NCI-H1105 treated with DMSO at 0.1 percent for 48 hours (cell line): ENCODE measurements at regions not wholly inside any gene's neighbourhood (a gene's known extent, or its start where the extent isn't known, plus 50 kb on each side); places are given as distances from the start of the nearest gene placed in this dataset.

Source experiments
- DNase-seq: peaks from one replicate; lab custom pipeline; 2025; lab: John Stamatoyannopoulos, UW

DNA sequence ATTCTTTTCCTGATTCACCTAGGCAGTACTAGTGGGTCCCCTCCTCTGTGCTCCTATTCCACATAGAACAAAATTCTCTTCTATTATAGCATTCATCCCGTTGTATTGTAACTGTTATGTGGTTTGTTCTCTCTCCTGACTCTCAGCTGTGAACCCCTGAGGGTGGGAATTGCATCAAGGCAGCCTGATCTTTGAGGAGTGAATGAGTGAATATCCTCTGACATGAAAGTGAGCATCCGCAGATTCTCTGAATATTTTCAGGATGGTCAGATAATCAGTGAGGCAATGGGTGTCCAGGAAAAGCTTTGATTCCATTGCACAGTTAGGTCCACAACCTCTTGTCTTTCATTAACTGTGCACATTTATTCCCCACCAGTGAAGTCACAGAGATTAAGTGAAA is 67.6 kb upstream of the SLC22A23 start:
- no peak for DNase-seq

DNA sequence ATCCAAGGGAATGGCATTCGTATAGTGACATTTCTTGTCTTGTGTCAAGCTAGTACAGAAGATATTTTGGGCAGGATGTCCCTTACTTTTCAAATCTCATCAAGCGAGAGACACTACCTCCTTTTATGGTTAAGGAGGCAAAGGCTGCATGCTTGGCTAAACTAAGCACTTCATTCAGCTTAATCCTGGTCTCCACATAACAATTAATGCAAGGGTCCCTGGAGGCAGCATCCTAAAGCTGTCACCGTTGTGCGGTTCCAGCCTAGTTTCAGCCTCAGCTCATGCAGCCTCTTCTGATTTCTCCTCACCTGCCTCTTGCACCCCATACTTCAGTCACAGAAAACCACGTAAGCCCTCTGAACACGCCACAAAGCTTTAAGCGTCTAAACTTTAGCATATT is 67.1 kb upstream of the SLC22A23 start:
- no peak for DNase-seq

DNA sequence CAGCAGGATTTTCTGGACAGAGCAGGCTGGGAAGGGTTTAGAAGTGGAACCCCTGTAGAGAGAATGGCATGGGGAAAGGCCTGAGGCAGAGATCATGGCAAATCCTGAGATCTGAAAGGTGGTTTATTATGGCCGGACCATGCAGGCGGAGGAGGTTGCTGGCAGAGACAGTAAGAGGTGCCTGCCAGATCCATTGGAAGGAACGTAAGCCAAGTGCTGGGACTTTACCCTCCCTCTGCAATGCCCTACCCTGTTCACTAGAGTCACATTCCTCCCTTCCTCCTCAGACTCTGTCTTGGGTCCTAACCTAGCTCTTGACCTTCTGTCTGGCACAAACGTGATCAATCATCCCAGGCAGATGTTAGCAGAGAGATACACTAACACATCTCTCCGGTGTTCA is 66.4 kb upstream of the SLC22A23 start:
- DNase-seq: no peak

DNA sequence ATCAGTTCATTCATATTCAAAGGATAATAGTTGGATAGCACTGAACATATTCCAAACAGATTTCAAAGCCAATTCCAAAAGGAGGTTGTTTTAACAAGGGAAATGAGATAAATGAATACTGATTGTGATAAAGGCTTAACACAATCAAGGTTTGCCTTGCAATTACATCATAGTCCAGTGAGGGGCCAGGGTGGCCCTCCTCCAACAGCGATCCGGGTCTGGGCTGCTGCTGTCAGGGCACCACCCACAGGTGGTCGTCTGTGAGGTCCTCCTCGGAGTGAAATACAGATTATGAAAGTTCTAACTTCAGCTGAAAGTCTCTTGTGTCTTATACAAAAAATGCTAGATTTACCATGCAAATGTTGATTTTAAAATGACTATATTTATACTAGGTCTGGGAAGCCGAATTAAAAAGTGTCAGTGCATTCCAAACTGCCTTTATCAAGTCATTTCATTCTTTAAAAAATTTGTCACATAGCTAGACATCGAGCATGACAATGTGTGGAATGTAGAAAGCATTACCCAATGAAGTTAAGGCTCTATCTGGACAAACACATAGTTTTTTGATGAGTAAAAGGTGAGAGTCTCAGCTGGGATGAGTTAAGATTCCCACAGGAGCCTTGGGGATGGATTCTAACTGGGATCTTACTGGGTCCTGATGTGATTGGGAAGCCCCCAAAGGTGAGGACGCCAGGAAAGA is 65.9 kb upstream of the SLC22A23 start:
- no peak for DNase-seq

DNA sequence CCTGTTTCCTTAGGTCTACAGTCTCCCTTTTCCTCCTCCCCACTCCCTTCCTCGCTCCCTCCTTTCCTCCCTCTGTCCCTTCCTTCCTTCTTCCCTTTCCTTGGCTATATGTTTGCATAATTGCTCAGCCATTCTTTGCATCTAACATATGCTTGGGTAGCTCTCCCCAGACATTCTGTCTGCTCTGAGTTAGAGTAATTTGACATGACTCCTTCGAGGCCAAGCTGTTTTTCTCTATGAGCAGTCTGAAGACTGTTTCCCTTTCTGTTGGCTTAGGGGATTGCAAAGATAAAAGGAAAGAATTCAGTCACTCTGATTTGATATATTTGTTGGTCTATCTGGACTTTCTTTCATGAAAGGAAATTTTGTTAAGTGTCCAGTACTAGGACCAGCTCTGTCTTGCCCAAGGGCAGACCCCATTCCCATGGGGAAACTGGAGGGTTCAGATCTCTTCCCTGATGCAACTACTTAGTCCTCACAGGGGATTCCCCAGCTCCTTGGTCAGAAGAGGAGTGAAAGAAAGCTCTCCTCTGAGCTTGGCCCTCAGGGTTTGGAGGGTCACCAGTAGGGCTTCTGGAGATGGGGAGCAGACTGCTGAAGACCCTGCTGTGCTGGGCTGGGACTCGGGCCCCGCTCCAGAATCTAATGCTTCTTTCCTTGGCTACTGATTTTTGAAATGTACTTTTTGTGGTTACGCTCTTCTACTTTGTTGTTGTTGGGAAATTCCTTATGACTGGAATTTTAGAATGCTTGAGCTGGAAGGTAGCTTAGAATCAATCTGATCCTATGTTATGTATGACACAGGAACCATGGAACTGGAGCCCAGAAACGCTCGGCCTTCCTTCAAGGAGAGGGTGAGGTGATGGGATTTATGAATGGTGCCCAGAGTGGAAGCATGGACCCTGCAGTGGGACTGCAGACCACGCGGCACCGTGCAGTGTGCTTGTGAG is 63.7 kb upstream of the SLC22A23 start:
- no peak for DNase-seq

DNA sequence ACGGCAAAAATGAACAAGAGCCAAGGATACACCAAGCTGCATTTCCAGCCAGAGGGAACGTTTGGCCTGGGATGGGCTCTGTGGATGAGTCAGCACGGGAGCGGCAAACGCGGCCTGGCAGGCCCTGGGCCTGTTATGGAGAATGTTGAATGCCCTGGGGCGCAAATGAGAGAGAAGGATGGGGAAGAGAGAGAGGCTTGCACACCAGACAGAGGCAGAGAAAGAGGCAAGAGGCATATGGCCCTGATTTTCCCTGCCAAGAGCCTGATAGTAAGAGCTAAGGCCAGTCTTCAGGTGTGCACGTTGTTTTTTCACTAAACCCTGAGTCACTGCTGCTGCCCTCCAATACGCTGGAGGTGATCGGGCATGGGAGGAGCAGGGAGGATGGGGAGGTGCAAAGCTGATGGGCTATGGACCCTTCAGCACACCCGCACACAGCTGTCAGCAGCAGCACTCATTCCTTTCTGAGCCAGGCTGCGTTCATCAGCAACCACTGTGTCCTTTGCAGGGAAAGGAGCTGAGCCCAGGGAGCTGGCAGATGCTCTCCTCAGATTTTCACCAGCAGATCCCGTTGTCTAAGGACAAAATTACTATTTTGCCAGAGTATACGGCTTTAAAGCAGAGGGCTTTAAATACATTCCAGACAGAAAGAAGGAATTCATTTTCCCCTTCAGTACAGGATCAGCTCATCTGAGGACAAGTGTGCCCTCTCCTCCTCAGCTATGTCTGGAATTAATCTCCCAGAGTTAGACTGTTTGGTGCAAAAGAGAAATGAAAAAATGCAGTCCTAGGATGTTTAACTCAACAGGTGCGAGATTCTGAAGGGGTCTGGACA is 61.7 kb upstream of the SLC22A23 start:
- peak; percentile 21 for DNase-seq

DNA sequence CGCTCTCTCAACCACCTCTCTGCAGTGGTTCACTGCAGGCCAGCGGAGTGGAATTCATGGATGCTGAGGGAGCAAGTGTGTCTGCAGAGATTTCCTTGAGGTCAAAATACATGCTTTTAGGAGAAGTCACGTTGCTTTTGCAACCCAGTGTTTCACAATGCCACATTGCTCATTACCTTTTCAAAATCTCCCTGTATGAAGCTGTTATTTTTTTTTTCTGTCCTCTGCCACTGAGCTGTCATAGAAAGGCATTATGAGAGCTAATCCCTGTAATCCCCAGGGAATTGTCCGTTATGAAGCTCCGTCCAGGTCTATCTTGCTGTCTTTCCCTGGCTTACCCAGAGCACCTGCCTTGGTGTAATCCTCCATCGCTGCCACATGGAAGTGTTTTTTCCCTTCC is 60.5 kb upstream of the SLC22A23 start:
- no peak for DNase-seq

DNA sequence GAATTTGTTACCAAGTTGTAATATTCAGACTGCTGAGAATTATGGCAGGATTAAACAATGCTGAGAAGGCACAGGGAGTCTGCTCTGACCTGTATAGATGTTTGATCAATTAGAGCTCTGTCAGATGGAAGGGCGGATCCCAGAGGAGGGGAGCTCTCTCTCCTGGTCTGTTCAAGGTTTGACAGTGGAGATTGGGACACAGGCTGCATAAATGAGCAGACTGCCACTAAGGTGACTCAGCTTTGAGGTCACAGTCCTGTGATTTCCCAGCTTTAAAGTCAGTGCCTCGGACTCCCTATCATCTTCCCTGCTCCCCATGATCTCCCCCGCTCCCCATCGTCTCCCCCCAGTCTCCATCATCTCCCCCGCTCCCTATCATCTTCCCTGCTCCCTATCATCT is 59.2 kb upstream of the SLC22A23 start:
- no peak for DNase-seq

DNA sequence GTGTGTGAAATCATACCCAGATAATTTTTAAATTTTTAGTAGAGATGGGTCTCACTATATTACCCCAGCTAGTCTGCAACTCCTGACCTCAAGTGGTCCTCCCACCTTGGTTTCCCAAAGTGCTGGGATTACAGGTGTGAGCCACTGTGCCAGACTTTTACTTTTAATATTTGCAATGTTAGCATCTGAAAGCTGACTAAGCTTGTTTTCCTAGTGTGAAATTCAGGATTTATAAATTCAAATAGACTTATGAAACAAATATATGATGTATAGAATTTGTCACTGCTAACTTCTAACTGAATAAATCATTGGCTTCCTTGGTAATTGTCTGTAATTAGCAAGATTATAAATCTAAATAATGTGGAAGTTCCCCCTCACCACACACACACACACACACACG is 58.8 kb upstream of the SLC22A23 start:
- DNase-seq: no peak

DNA sequence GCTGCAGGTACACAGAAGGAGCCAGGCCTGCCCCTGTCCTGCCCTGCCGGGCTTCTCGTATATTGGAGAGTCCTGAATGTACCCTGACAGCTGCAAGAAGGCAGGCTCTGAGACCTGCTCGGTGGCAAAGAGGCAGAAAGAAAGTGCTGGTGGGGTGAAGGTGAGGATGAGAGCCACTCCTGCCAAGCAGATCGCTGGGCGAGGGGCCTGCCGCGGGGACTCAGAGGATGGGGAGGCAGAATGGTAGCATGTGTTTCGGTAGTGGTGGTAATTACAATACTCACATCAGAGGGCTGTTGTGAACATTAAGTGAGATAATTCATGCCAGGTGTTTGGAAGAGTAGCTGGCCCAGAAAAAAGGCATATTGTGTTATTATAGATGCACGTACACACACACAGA is 56.6 kb upstream of the SLC22A23 start:
- DNase-seq: no peak

DNA sequence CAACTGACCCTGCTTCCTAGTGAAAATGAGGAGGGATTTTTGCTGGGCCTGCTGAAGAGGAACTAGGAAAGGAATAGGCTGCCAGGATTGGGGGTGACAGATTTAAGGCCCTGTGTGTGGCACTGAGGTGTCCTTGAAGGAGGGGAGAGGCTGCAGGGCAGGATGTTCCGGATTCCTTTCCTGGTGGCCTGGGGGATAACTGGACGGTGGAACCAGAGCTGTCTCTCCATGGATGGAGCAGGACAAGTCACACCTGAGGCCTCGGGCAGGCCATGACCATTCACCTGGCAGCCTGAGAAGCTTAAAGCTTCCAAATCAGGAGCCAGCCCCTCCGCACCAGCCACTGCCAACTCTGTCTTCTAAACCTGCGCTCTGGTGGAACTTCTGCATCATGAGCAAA is 56.0 kb upstream of the SLC22A23 start:
- DNase-seq: no peak

DNA sequence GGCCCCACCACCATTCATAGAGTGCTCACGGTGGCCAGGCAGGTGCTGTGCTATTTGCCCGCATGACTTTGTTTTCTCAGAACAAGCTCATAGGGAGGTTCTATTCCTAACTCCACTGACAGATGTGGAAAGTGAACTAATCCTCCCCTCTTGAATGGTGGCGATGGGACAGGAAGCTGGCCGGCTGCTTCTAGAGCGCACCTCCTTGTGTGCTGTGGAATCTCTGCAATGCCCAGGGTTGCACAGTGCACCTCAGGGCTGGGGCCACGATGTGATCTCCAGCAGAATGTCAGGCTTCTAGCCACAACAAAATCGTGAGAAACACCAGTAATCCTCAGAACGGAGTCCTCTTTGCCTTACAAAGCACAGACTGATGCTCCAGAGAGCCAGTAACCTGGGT is 53.8 kb upstream of the SLC22A23 start:
- DNase-seq: no peak

DNA sequence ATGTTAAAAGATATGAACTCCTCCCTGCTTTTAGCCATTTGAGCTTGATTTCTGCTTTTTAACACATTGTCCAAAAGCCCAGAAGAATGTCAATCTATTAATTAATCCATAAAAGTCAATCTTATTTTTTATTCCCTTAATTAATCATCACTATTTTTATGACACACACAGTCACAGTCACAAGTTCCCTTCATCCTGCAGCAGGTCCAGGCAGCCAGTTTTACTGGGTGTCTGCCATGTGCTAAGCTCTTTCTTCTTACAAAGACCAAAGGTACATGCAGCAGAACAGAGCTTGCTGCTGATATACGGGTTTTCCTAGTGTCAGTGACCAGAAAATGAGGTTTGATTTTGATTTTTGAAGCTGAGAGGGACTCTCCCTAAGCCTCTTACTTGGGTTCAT is 53.3 kb upstream of the SLC22A23 start:
- no peak for DNase-seq

DNA sequence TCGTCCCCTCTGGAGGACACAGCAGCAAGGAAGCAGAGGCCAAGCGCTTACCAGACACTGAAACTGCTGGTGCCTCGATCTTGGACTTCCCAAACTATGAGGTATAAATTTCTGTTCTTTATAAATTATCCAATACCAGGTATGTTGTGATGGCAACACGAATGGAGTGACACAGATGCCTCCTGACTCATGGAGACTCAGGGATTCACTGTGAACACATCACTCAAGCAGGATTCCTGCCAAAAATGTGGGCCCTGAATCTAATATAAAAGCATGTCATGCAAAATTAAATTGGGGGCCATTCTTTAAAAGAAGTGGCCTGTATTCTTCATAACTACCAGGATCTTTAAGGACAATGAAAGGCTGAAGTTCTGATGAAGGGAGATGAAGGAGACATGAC is 52.5 kb upstream of the SLC22A23 start:
- no peak for DNase-seq

DNA sequence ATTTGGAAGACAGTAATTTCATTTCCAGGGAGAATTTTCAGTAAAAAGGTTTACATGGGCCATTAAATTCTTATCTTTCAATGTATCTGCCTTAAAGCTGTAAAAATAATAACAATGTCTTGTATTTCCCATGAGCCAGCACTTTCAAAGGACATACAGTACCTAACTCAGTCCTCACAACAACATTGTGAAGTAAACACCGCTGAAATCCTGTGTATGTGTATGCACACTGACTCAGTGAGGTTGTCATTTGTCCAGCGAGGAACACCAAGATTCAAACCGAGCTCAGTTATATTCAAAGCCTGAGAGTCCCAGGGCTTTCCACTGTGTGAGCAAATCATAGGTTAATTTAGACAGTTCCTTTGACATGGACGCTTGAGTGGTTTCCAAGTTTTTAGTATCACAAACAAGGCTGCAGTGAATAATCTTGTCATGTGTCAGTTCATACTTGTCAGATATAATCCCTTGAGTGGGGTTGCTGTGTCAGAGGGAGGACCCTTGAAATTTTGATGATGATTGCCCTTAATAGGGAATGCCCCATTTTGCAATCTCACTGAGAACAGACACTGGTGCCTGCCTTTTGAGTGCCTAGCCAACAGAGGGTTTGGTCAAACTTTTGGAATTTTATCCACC is 50.0 kb upstream of the SLC22A23 start:
- no peak for DNase-seq
